ENCODE measurements at regions not wholly inside any gene's neighbourhood (a gene's known extent, or its start where the extent isn't known, plus 50 kb on each side); places are given as distances from the start of the nearest gene placed in this dataset.
"Not testable (repeated sequence)": the region's sequence is repeated elsewhere in the genome, so short reads cannot be mapped to it uniquely, and the experiment has no call there.

DNA sequence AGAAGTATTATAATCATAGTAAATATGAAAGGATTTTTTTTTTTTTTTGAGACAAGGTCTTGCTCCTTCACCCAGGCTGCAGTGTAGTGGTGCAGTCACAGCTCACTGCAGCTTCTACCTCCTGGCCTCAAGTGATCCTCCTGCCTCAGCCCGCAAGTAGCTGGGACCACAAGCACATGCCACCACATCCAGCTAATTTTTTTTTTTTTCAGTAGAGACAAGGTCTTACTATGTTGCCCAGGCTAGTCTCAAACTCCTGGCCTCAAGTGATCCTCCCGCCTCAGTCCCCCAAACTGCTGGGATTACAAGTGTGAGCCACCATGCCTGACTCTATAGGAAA, 86.2 kb upstream of the FOXN2 start:
- DNase-seq: no peak

DNA sequence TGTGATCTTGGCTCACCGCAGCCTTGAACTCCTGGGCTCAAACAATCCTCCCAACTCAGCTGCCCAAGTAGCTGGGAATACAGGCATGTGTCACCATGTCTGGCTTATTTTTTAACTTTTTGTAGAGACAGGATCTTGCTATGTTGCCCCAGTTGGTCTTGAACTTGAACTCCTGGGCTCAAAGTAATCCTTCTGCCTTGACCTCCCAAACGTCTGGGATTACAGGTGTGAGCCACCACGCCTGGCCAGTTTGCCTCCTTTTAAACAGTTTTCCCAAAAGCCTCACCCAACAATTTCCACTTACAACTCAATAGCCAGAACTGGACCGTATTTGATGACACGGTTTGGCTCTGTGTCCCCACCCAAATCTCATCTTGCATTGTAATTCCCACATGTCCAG, 85.4 kb upstream of the FOXN2 start:
- no peak for DNase-seq

DNA sequence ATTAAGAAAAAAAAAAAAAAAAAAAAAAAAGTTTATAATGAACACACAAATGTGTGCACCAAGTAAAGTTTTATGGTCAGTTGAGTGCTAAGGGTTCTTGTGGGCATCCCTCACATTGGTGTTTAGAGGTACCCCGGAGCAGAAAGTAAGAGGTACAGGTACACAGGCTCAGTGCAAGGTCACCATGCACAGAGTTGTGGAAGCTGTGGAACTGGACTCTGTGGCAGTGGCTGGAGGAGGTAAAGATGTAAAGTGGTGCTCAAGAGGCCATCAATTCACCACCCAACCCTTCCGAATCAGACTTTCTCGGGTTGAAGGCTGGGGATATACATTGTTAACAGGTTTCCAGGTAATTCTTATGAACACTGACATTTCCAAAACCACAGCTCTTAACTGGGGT, 83.6 kb upstream of the FOXN2 start:
- DNase-seq: no peak

- DNase-seq: no peak
These were observed 82.1 kb upstream of the FOXN2 start for GRCh38 chr2:48232351-48232750.

GRCh38 chr2:48233005-48233404, 81.5 kb upstream of the FOXN2 start:
- DNase-seq: no peak

DNA sequence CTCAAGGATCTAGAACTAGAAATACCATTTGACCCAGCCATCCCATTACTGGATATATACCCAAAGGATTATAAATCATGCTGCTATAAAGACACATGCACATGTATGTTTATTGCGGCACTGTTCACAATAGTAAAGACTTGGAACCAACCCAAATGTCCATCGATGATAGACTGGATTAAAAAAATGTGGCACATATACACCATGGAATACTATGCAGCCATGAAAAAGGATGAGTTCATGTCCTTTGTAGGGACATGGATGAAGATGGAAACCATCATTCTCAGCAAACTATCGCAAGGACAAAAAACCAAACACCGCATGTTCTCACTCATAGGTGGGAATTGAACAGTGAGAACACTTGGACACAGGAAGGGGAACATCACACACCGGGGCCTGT, 80.7 kb upstream of the FOXN2 start:
- DNase-seq: not testable (repeated sequence)

GRCh38 chr2:48235076-48235475, 79.4 kb upstream of the FOXN2 start:
- DNase-seq: no peak

GRCh38 chr2:48238381-48238780, 76.1 kb upstream of the FOXN2 start:
- no peak for DNase-seq

DNA sequence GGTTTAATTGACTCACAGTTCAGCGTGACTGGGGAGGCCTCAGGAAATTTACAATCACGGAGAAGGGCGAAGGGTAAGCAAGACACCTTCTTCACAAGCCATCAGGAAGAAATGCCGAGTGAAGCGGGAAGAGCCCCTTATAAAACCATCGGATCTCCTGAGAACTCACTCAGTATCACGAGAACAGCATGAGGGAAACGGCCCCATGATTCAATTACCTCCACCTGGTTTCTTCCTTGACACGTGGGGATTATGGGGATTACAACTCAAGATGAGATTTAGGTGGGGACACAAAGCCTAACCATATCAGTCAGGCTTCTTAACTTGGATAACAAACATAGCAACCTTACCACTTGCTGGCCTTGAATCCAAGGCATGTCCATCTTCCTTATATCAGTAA, 73.6 kb upstream of the FOXN2 start:
- DNase-seq: no peak

DNA sequence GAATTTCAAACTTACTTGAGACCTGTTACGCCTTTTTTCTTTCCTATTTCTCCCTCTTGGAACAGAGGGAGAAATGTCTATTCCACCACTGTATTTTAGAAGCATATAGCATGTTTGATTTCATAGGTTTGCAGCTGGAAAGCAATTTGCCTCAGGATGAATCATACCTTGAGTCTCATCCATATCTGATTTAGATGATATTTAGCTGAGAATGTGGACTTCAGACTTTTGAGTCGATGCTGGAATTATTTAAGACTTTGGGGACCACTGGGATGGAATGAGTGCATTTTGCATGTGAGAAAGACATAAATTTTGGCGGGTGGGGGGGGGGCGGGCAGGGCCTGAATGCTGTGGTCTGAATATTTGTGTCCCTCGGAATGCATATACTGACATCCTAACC, 67.3 kb upstream of the FOXN2 start:
- DNase-seq: no peak

GRCh38 chr2:48248251-48248933, 66.1 kb upstream of the FOXN2 start:
- DNase-seq: peak; percentile 56

- DNase-seq: peak; percentile 18
These were observed 65.5 kb upstream of the FOXN2 start for GRCh38 chr2:48249025-48249424.

DNA sequence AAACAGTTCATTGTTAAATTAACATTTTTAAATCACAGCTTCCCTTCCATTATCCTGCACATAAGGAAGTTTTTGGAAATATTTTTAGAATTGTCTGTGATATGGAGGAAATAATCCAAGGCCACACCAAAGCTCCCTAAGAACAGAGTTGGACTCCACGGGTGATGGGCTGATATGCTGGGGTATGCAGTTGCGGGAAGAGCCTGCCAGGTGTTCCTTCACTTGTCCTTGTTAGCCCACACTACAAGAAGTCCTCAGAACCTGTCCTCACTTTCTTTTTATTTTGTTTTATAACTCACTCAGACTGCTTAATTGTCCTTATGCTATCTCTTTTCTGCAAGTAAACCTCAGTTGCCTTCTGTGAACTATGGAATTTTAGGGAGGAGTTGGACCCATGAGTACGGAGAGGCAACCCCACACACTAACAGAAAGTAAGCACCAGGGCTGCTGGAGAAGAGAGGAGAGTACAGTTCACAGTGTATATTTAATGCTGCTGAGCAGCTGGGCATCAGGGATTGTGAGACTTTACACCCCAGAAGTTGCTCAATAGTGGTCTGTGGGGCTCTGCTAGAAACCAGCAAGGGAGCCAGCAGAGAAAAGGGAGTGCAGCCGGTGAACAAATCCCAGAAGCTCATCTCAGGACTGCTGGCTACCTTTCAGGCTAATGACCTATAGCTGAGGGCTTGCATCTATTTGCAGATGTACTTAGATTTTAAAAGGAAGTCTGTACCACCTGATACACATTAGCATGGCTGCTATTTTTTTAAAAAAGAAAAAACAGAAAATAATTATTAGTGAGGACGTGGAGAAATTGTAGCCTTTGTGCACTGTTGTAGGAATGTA, 64.6 kb upstream of the FOXN2 start:
- peak; percentile 21 for DNase-seq

DNA sequence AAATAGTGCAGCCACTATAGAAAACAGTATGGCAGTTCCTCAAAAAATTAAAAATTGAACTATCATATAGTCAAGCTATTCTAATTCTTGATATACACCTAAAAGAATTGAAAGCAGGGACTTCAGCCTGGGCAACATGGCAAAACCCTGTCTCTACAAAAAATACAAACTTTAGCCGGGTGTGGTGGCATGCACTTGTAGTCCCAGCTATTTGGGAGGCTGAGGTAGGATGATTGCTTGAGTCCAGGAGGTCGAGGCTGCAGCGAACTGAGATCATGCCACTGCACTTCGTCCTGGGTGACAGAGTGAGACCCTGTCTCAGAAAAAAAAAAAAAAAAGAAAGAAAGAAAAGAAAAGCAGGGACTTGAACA, 64.0 kb upstream of the FOXN2 start:
- no peak for DNase-seq

GRCh38 chr2:48250943-48251342, 63.5 kb upstream of the FOXN2 start:
- no peak for DNase-seq

DNA sequence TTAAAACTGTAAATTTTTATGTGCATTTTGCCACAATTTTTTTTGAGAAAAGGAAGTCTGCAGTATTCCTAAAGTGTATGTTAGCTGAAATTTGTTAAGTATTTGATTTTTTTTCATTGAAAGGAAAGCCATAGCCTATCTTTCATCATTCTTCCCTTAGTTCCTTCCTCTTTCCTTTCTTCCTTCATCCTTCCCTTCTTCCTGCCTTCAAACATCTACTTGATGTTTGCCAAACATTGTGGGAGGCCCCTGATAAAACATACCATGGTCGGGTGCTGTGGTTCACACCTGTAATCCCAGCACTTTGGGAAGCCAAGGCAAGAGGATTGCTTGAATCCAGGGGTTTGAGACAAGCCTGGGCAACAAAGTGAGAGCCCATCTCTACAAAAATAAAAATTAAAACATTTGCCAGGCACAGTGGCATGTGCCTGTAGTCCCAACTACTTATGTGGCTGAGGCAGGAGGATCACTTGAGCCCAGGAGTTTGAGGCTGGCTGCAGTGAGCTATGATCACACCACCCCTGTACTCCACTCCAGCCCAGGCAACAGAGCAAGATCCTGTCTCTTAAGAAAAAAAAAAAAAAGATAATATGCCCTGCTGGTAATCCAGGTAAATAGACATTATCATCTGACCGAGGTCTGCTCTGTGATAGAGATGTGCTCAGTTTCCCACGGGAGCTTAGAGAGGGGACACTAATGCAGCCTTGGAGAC, 62.9 kb upstream of the FOXN2 start:
- no peak for DNase-seq

DNA sequence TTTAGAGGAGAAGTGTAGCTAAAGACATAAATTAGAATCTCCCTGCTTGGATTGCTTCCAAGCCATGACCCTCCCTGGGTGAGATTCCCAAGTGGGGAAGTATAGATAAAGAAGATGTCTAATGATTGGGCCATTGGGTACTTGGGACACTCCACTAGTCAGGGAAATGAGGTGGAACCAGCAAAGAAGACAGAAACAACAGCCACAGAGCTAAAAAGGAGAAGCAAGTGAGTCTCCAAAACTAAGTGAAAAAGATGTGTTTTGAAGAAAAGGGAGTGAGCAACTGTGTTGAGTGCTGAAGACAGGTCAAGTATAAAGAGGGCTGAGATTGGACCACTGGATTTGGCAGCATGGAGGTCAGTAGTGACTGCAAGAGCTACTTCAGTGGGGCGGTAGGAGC, 61.2 kb upstream of the FOXN2 start:
- DNase-seq: no peak

DNA sequence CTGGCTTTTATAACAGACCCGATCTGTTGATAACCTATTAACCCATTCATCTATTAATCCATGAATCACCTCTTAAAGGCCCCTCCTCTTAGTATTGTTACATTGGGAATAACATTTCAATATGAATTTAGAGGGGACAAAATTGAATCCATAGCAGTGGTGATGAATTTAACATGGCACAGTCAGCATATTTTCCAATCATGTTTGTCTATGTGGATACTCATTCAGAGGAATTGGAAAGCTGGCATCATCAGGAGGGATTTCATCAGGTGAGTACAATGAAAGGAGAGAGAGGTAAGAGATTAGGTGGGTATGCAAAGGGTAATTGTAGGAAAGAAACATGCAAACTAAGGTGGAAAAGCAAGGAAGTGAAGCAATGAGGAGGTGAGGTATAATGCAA, 59.6 kb upstream of the FOXN2 start:
- no peak for DNase-seq

DNA sequence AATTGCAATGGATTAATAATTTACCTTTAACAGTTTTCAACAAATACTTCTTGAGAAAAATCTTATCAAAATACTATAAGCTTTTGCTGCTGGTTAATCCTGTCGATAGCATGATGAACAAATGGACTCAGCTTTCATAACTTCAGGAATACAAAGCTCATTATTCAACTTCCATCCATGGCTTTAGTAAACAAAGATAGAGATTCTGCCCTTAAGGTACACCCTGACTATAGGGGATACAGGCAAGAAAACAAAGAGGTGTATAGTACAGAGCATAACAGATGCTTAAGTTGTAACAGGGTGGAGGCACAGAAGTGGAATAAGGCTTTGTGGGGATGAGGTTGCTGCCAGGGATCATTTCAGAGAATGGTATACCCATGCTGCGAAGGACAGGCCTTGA, 57.0 kb upstream of the FOXN2 start:
- no peak for DNase-seq

DNA sequence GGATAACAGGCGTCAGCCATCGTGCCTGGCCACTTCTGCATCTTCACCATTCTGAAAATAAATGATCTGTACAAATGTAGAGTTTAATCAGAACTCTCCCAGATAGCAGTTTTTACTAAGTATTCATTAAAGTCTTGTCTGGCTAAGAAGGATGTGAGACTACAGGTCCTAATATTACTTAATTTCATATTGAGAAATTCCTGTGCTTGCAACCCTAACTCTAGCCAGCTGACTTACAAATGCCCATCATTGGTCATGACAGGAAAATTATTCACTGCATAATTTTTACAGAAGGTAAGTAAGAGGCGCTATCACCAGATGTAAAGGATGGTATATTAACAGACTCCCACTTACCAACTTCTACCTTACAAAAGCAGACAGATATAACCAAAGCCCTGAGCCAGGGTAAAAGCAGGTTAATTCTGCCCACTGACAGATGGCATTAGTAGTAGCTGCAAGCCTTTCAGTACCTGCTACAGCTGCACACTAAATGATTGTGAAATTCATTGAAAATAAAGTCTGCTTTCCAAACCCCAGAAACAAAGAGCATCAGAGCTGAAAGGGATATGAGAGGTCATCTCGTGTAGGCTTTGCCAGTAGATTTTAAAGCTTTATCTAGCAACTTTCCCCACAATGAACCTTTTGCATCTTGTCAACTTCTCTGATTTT, 55.9 kb upstream of the FOXN2 start:
- DNase-seq: peak; percentile 22

DNA sequence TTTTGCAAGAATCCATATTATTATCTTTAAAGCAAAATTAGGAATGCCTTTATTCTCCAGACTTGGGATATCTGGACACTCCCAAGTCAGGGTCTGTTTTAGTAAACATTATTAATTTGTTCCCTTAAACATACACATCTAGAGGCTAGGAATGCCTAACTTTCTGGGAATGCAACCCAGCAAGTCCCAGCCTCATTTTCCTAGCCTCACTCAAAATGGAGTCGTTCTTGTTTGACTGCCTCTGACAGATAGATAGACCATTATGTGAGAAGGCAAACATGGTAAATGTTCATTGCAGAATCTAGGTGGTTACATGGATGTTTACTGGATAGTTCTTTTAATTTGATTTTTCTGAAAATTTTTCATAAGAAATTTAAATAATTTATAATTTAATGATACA, 54.7 kb upstream of the FOXN2 start:
- no peak for DNase-seq

- DNase-seq: no peak
These were observed 49.9 kb upstream of the FOXN2 start for GRCh38 chr2:48264627-48265026.

Data from NCI-H2171 (cell line).